Upper lobe of left lung (tissue), 4 donors: ENCODE measurements at regions not wholly inside any gene's neighbourhood (a gene's known extent, or its start where the extent isn't known, plus 50 kb on each side); places are given as distances from the start of the nearest gene placed in this dataset.

ENCODE experiments used
- CTCF ChIP-seq, 6 experiments: fragments of 450-650 bp in 4 of 6; fragments of 200-600 bp in 2 of 6; sonication (generic) in 2 of 6; IDR thresholded peaks; one replicate each; pipeline ENCODE4 v1.5.1; 2016 to 2019; ENCODE audit warnings: antibody characterized with exemption in 6 of 6
- EP300 ChIP-seq, 4 donors: sonication (generic); formaldehyde crosslinking; IDR thresholded peaks; one replicate each; pipeline ENCODE4 v1.5.1; 2017; ENCODE audit warnings: antibody characterized with exemption in 4 of 4, control low read depth in 2 of 4
- POLR2A ChIP-seq, 4 donors: fragments of 450-650 bp; IDR thresholded peaks; one replicate each; pipeline ENCODE4 v1.5.1; 2016 to 2017; ENCODE audit warnings: antibody characterized with exemption in 4 of 4, mild to moderate bottlenecking in 2 of 4
- POLR2AphosphoS5 ChIP-seq, 2 donors: sonication (generic); formaldehyde crosslinking; IDR thresholded peaks; one replicate each; pipeline ENCODE4 v1.5.1; 2017; ENCODE audit warnings: antibody characterized with exemption in 2 of 2

- TF ChIP-seq CTCF (IDR thresholded peaks at IDR 0.05) (no peak), EP300 (IDR thresholded peaks at IDR 0.05) (no peak), POLR2A (IDR thresholded peaks at IDR 0.05) (no peak), POLR2AphosphoS5 (IDR thresholded peaks at IDR 0.05) (no peak)
These were observed 959.3 kb downstream of the SH3BGRL start for GRCh38 chrX:82161195-82161594.
